ENCODE measurements at regions not wholly inside any gene's neighbourhood (a gene's known extent, or its start where the extent isn't known, plus 50 kb on each side); places are given as distances from the start of the nearest gene placed in this dataset.
"Not testable (repeated sequence)": the region's sequence is repeated elsewhere in the genome, so short reads cannot be mapped to it uniquely, and the experiment has no call there.

DNA sequence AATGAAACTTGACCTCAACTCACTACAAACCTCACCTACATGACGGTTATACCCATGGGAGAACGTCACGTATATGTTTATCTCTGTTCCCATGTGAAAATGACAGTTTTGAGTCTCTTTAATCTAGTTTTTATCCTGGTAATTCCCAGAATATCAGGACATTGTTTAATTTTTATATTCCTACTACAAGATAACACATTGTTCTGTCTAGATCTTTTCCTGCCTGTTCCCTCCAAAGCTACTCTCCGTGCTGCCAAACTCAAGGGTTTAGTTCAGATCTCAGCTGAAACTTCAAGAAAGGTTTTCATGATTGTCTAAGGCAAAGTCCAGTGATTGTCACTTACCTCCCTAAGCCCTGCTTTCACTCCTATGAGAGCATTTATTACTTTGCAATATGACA, 1159.4 kb upstream of the SEMA6A start:
- peaks cover 10% of the 10 kb centered on the region; the same call in 1 of the 2 replicates for H3K4me1 Mint-ChIP-seq (ENCODE audit: low read depth)
- TF ChIP-seq, protein P1, sequence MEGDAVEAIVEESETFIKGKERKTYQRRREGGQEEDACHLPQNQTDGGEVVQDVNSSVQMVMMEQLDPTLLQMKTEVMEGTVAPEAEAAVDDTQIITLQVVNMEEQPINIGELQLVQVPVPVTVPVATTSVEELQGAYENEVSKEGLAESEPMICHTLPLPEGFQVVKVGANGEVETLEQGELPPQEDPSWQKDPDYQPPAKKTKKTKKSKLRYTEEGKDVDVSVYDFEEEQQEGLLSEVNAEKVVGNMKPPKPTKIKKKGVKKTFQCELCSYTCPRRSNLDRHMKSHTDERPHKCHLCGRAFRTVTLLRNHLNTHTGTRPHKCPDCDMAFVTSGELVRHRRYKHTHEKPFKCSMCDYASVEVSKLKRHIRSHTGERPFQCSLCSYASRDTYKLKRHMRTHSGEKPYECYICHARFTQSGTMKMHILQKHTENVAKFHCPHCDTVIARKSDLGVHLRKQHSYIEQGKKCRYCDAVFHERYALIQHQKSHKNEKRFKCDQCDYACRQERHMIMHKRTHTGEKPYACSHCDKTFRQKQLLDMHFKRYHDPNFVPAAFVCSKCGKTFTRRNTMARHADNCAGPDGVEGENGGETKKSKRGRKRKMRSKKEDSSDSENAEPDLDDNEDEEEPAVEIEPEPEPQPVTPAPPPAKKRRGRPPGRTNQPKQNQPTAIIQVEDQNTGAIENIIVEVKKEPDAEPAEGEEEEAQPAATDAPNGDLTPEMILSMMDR (IDR thresholded peaks at IDR 0.05) = no peak

DNA sequence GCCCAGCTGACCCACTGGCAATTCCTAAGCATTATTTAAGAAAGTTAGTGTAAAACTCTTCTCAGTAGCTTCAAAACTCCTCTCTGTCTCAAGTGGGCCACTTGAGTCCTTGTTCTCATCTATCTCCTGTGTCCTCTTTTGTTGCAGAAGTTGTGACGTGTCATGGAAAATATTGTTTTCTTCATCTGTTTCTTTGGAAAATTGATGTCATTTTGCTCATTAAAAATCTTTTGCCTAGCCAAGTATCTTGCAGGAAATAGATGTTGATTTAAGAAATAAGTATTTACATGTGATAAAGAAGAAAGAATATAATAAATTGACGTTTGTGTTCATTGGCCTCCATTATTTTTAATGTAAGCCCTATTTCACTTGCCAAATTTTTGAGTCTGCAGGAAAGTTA, 1158.4 kb upstream of the SEMA6A start:
- TF ChIP-seq, protein P1 (IDR thresholded peaks at IDR 0.05) = no peak
- H3K4me3 Mint-ChIP-seq = no peak overlapping the region
- no peaks in the 10 kb centered on the region for H3K36me3 Mint-ChIP-seq (ENCODE audit: low read depth)
- H3K9me3 Mint-ChIP-seq = no peaks in the 10 kb centered on the region
- H3K27me3 Mint-ChIP-seq (ENCODE audit: insufficient read depth) = no peaks in the 10 kb centered on the region; the same call in 1 of the 2 replicates
- H3K4me1 Mint-ChIP-seq (ENCODE audit: low read depth) = peaks cover 10% of the 10 kb centered on the region; the same call in 1 of the 2 replicates
- no peak overlapping the region for H3K27ac Mint-ChIP-seq
- DNase-seq = no peak

More for the DNA sequence above, 1159.4 kb upstream of the SEMA6A start:
- Mint-ChIP-seq H3K4me3 (no peak overlapping the region), H3K36me3 (ENCODE audit: low read depth) (no peaks in the 10 kb centered on the region), H3K27ac (no peak overlapping the region), H3K27me3 (ENCODE audit: insufficient read depth) (no peaks in the 10 kb centered on the region; the same call in 1 of the 2 replicates), H3K9me3 (no peaks in the 10 kb centered on the region)
- DNase-seq = no peak

DNA sequence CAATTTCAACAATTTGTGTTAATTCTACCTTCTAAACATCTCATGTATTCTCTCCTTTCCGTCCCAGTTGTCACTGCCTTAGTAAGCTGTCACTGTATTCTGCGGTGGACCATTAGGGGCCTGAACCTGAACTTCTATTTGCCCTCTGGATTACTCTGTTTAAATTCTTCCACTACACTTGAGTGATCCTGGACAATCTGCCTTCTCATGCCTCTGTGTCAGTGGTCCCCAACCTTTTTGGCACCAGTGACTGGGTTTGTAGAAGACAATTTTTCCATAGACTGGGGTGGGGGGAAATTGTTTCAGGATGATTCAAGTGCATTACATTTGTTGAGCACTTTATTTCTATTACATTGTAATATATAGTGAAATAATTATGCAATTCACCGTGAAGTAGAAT, 1157.6 kb upstream of the SEMA6A start:
- DNase-seq = no peak
- Mint-ChIP-seq H3K9me3 (no peaks in the 10 kb centered on the region), H3K4me3 (no peak overlapping the region), H3K36me3 (ENCODE audit: low read depth) (no peaks in the 10 kb centered on the region), H3K27ac (no peak overlapping the region), H3K4me1 (ENCODE audit: low read depth) (peaks cover 10% of the 10 kb centered on the region; the same call in 1 of the 2 replicates), H3K27me3 (ENCODE audit: insufficient read depth) (no peaks in the 10 kb centered on the region; the same call in 1 of the 2 replicates)
- TF ChIP-seq, protein P1 (IDR thresholded peaks at IDR 0.05) = no peak

DNA sequence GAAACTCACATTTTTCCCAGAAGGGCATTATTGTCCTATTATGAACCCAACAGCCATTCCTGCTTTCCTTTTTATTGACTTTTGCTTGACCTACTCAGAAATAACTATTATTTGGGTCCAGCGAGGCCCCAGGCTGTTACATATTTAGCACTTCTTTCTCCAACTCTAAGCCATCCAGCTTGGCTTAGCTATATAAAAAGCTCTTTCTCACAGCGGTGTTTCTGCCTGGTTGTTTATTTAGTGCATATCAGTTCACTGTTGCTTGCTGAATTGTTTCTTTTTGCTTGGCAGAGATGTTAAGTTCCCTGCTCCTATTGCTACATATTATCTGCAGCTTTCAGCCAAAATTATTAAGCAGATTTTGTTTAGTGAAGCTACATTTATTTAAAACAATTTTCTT, 1156.8 kb upstream of the SEMA6A start:
- Mint-ChIP-seq H3K4me3 (no peak overlapping the region), H3K27ac (no peak overlapping the region), H3K9me3 (no peaks in the 10 kb centered on the region), H3K4me1 (ENCODE audit: low read depth) (peaks cover 10% of the 10 kb centered on the region; the same call in 1 of the 2 replicates), H3K27me3 (ENCODE audit: insufficient read depth) (no peaks in the 10 kb centered on the region; the same call in 1 of the 2 replicates), H3K36me3 (ENCODE audit: low read depth) (no peaks in the 10 kb centered on the region)
- DNase-seq = no peak
- TF ChIP-seq, protein P1 (IDR thresholded peaks at IDR 0.05) = no peak

DNA sequence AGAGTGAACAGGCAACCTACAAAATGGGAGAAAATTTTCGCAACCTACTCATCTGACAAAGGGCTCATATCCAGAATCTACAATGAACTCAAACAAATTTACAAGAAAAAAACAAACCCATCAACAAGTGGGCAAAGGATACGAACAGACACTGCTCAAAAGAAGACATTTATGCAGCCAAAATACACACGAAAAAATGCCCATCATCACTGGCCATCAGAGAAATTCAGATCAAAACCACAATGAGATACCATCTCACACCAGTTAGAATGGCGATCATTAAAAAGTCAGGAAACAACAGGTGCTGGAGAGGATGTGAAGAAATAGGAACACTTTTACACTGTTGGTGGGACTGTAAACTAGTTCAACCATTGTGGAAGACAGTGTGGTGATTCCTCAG, 1146.2 kb upstream of the SEMA6A start:
- not testable (repeated sequence) for H3K27me3 Mint-ChIP-seq (ENCODE audit: insufficient read depth); H3K36me3 Mint-ChIP-seq (ENCODE audit: low read depth); DNase-seq; H3K27ac Mint-ChIP-seq; H3K4me3 Mint-ChIP-seq; H3K9me3 Mint-ChIP-seq
- H3K4me1 Mint-ChIP-seq (ENCODE audit: low read depth) = peaks cover 15% of the 10 kb centered on the region; the same call in 1 of the 2 replicates

DNA sequence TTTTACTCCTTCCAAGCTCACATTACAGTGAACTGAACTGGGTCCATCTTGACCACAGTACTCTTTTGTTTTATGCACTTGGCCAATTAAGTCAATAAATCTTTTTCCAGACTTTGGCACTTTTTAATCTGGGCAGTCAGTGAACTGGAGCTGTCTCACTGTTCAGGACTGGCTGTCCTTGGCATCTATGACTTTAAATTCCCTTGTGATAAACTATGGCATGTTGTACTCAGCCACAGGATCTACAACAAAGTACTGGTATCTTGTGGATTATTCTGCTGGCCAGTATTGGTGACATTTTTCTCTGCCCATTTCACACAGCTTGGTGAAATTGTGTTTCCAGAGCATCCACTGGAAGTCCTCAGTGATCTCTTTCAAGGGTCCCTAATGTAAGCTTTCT, 1144.8 kb upstream of the SEMA6A start:
- H3K4me3 Mint-ChIP-seq = no peak overlapping the region
- DNase-seq = no peak
- H3K27ac Mint-ChIP-seq = no peak overlapping the region
- TF ChIP-seq, protein P1 (IDR thresholded peaks at IDR 0.05) = no peak
- peaks cover 18% of the 10 kb centered on the region; the same call in 1 of the 2 replicates for H3K4me1 Mint-ChIP-seq (ENCODE audit: low read depth)
- peaks cover 5% of the 10 kb centered on the region for H3K36me3 Mint-ChIP-seq (ENCODE audit: low read depth)
- H3K9me3 Mint-ChIP-seq = peaks cover 14% of the 10 kb centered on the region
- H3K27me3 Mint-ChIP-seq (ENCODE audit: insufficient read depth) = no peaks in the 10 kb centered on the region

Measured in HFFc6 (cell line).